ENCODE measurements at regions not wholly inside any gene's neighbourhood (a gene's known extent, or its start where the extent isn't known, plus 50 kb on each side); places are given as distances from the start of the nearest gene placed in this dataset.
A peak's percentile ranks its signal among the peaks of the same experiment; 100 is the strongest.

GRCh38 chr18:25467226-25467987 is 115.4 kb upstream of the ZNF521 start:
- no peak for TF ChIP-seq ZFX (IDR thresholded peaks at IDR 0.05)
- TF ChIP-seq CTCF (conservative IDR thresholded peaks at IDR 0.05) = no peak
- H3K27ac ChIP-seq = no peak overlapping the region

- no peak for TF ChIP-seq CTCF (conservative IDR thresholded peaks at IDR 0.05)
- TF ChIP-seq ZFX (IDR thresholded peaks at IDR 0.05) = no peak
- no peak overlapping the region for H3K27ac ChIP-seq
Observed at GRCh38 chr18:25465152-25465732, 113.3 kb upstream of the ZNF521 start.

DNA sequence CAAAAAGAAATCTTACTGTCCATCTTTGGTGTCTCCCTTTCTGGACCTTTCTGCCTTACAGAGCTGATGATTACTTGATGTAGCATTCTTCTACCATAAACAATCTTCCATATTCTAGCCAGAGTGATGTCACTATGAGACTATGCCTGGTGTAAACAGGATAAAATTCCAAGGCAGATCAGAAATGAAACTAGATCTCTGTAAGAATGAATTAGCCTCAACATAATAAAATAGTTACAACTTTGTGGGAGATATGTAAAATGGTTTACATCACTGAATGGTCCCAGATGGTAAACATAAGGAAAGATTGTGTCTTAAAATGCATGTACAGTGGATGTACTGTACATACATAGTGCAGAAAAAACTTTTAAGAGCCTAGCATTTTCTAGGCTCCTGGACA is 112.3 kb upstream of the ZNF521 start:
- no peak for TF ChIP-seq ZFX (IDR thresholded peaks at IDR 0.05)
- TF ChIP-seq CTCF (conservative IDR thresholded peaks at IDR 0.05) = no peak
- H3K27ac ChIP-seq = no peak overlapping the region

GRCh38 chr18:25463726-25464125 is 111.8 kb upstream of the ZNF521 start:
- no peak for TF ChIP-seq ZFX (IDR thresholded peaks at IDR 0.05)
- TF ChIP-seq CTCF (conservative IDR thresholded peaks at IDR 0.05) = no peak
- H3K27ac ChIP-seq = no peak overlapping the region

- TF ChIP-seq ZFX (IDR thresholded peaks at IDR 0.05) (no peak), CTCF (conservative IDR thresholded peaks at IDR 0.05) (no peak)
- no peak overlapping the region for H3K27ac ChIP-seq
Observed at GRCh38 chr18:25459814-25460213, 107.8 kb upstream of the ZNF521 start.

DNA sequence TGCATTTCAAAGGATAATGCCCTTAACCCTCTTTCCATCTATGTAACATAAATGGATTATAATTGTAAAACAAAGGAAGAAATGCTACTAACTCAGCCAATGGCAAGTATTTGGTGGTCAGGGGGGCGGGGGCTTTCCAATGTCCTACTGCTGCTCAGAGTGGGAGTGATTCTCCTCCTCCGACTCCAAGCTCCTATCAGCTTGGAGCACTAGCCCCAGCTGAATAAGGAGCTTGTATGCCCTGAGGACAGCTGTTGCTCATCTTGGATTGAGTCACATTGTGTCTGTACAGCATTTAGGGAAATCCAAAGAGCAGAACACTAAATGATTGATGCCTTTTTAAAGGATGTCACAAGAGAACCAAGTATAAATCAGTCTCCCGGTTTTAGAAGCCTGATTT is 105.6 kb upstream of the ZNF521 start:
- TF ChIP-seq CTCF (conservative IDR thresholded peaks at IDR 0.05) (no peak), ZFX (IDR thresholded peaks at IDR 0.05) (no peak)
- H3K27ac ChIP-seq = no peak overlapping the region

DNA sequence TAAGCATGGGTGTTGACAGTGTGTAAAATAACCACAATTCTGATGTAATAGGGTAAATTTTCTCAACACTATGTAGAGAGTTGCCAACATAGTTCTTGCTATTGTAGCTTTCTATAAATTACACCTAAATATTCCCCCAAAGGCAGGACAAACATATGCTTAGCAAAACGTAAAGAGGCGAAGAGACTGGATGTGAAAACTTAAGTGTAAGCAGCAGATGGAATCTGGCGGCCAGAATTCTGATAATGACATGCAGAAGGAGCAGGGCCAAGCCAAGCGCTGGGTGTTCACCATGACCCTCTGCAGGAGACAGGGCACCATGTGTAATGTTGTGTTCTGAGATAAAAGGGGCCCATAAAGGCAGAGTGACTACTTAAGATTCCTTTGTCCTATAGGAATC is 105.2 kb upstream of the ZNF521 start:
- no peak overlapping the region for H3K27ac ChIP-seq
- 0 out of 2 replicates have a peak, but pooled peaks have one; percentile 8 for TF ChIP-seq ZFX (IDR thresholded peaks at IDR 0.05)
- no peak for TF ChIP-seq CTCF (conservative IDR thresholded peaks at IDR 0.05)
